Neural progenitor cell (in vitro differentiated cells): ENCODE measurements at regions not wholly inside any gene's neighbourhood (a gene's known extent, or its start where the extent isn't known, plus 50 kb on each side); places are given as distances from the start of the nearest gene placed in this dataset.

Experiments
- CTCF ChIP-seq: fragments of 200-600 bp; sonication (generic); IDR thresholded peaks from 2 replicates; pipeline ENCODE4 v1.5.1; 2017; ENCODE audit warnings: antibody characterized with exemption, mild to moderate bottlenecking
- EZH2 ChIP-seq: fragments of 200-600 bp; sonication (generic); IDR thresholded peaks from 2 replicates; pipeline ENCODE4 v1.6.1; 2017; ENCODE audit warnings: antibody characterized with exemption, mild to moderate bottlenecking, moderate library complexity
- EZH2phosphoT487 ChIP-seq: fragments of 200-600 bp; sonication (generic); IDR thresholded peaks from 2 replicates; pipeline ENCODE4 v1.6.1; 2017; ENCODE audit warnings: antibody characterized with exemption

GRCh38 chr12:13870255-13870654 is 111.1 kb downstream of the GRIN2B start:
- no peak for TF ChIP-seq CTCF
- no peak for TF ChIP-seq EZH2
- no peak for TF ChIP-seq EZH2phosphoT487
